ENCODE measurements at regions not wholly inside any gene's neighbourhood (a gene's known extent, or its start where the extent isn't known, plus 50 kb on each side); places are given as distances from the start of the nearest gene placed in this dataset.

- H3K4me1 ChIP-seq = no peaks in the 10 kb centered on the region
- no peaks in the 10 kb centered on the region for H3K36me3 ChIP-seq
- peaks cover 20% of the 10 kb centered on the region for H3K9me3 ChIP-seq (replicated peaks)
- no peak for DNase-seq
- H3K4me3 ChIP-seq = no peak overlapping the region
- intact Hi-C loops (cut with micrococcal nuclease) = loop anchor here (10.0 kb wide), 1 partner anchor 78 kb away; no protein-coding TSS in a partner anchor
- H3K27ac ChIP-seq (replicated peaks) = no peak overlapping the region
- H3K27me3 ChIP-seq (ENCODE audit: low read depth) = no peaks in the 10 kb centered on the region
- TF ChIP-seq CTCF (IDR thresholded peaks at IDR 0.05; ENCODE audit: borderline replicate concordance) = no peak
These were observed 605.0 kb upstream of the RAG2 start for GRCh38 chr11:37203006-37203405.

- Histone ChIP-seq H3K4me3 (no peak overlapping the region), H3K36me3 (no peaks in the 10 kb centered on the region), H3K27me3 (ENCODE audit: low read depth) (no peaks in the 10 kb centered on the region), H3K27ac (replicated peaks) (no peak overlapping the region), H3K4me1 (no peaks in the 10 kb centered on the region), H3K9me3 (replicated peaks) (peaks cover 8% of the 10 kb centered on the region)
- intact Hi-C loops (cut with micrococcal nuclease) = no loop called here
- no peak for TF ChIP-seq CTCF (IDR thresholded peaks at IDR 0.05; ENCODE audit: borderline replicate concordance)
- DNase-seq = no peak
These were observed 601.0 kb upstream of the RAG2 start for GRCh38 chr11:37199082-37199481.

- Histone ChIP-seq H3K9me3 (replicated peaks) (peaks cover 21% of the 10 kb centered on the region), H3K4me1 (no peaks in the 10 kb centered on the region), H3K4me3 (no peak overlapping the region), H3K36me3 (no peaks in the 10 kb centered on the region), H3K27ac (replicated peaks) (no peak overlapping the region), H3K27me3 (ENCODE audit: low read depth) (no peaks in the 10 kb centered on the region)
- TF ChIP-seq CTCF (IDR thresholded peaks at IDR 0.05; ENCODE audit: borderline replicate concordance) = no peak
- no peak for DNase-seq
- intact Hi-C loops (cut with micrococcal nuclease) = no loop called here
These were observed 586.3 kb upstream of the RAG2 start for GRCh38 chr11:37184326-37184725.

GRCh38 chr11:37182031-37182430 lies 584.0 kb upstream of the RAG2 start:
- TF ChIP-seq CTCF (IDR thresholded peaks at IDR 0.05; ENCODE audit: borderline replicate concordance) = no peak
- DNase-seq = no peak
- Histone ChIP-seq H3K27me3 (ENCODE audit: low read depth) (no peaks in the 10 kb centered on the region), H3K4me1 (no peaks in the 10 kb centered on the region), H3K36me3 (no peaks in the 10 kb centered on the region), H3K27ac (replicated peaks) (no peak overlapping the region), H3K4me3 (no peak overlapping the region), H3K9me3 (replicated peaks) (peaks cover 21% of the 10 kb centered on the region)
- intact Hi-C loops (cut with micrococcal nuclease) = no loop called here

GRCh38 chr11:37177721-37178120 lies 579.7 kb upstream of the RAG2 start:
- intact Hi-C loops (cut with micrococcal nuclease) = no loop called here
- Histone ChIP-seq H3K9me3 (replicated peaks) (peaks cover 21% of the 10 kb centered on the region), H3K4me1 (no peaks in the 10 kb centered on the region), H3K27ac (replicated peaks) (no peak overlapping the region), H3K36me3 (no peaks in the 10 kb centered on the region), H3K27me3 (ENCODE audit: low read depth) (no peaks in the 10 kb centered on the region), H3K4me3 (no peak overlapping the region)
- DNase-seq = no peak
- no peak for TF ChIP-seq CTCF (IDR thresholded peaks at IDR 0.05; ENCODE audit: borderline replicate concordance)

- no peaks in the 10 kb centered on the region for H3K4me1 ChIP-seq
- H3K27me3 ChIP-seq (ENCODE audit: low read depth) = no peaks in the 10 kb centered on the region
- no peak for TF ChIP-seq CTCF (IDR thresholded peaks at IDR 0.05; ENCODE audit: borderline replicate concordance)
- DNase-seq = no peak
- no peaks in the 10 kb centered on the region for H3K9me3 ChIP-seq (replicated peaks)
- intact Hi-C loops (cut with micrococcal nuclease) = no loop called here
- H3K36me3 ChIP-seq = no peaks in the 10 kb centered on the region
- H3K4me3 ChIP-seq = no peak overlapping the region
- H3K27ac ChIP-seq (replicated peaks) = no peak overlapping the region
These were observed 573.4 kb upstream of the RAG2 start for GRCh38 chr11:37171451-37171850.

Measured in left ventricle myocardium inferior (tissue), 1 donor.